GM12892 (cell line): ENCODE measurements at regions not wholly inside any gene's neighbourhood (a gene's known extent, or its start where the extent isn't known, plus 50 kb on each side); places are given as distances from the start of the nearest gene placed in this dataset.

ENCODE experiments used
- DNase-seq: peaks from one replicate; pipeline ENCODE4 v3.0.0; 2011; ENCODE audit not compliant: insufficient read length
- FAIRE-seq: peaks from 2 replicates; lab custom pipeline; 2011; peaks lifted over from hg19 to GRCh38; lab: Jason Lieb, UNC
- POLR2A ChIP-seq: IDR thresholded peaks from 2 replicates; pipeline ENCODE4 v1.6.1; 2011; ENCODE audit warnings: low read depth, low read length, control low read depth
- POLR2AphosphoS5 ChIP-seq: IDR thresholded peaks from 2 replicates; pipeline ENCODE4 v1.6.1; 2011; ENCODE audit warnings: low read depth, low read length, control low read depth
- TAF1 ChIP-seq: IDR thresholded peaks from 2 replicates; pipeline ENCODE4 v1.6.1; 2011; ENCODE audit warnings: low read depth, mild to moderate bottlenecking, control low read depth, low read length, borderline replicate concordance

- FAIRE-seq (no peak), DNase-seq (no peak)
- TF ChIP-seq TAF1, result no peak
- TF ChIP-seq POLR2AphosphoS5, result no peak
- no peak for TF ChIP-seq POLR2A
These were observed 965.8 kb downstream of the NSUN3 start for GRCh38 chr3:95028688-95029087.

GRCh38 chr3:95029644-95030043 is 966.8 kb downstream of the NSUN3 start:
- TF ChIP-seq POLR2A (no peak), TAF1 (no peak), POLR2AphosphoS5 (no peak)
- FAIRE-seq (no peak), DNase-seq (no peak)

GRCh38 chr3:95036526-95037021 is 973.7 kb downstream of the NSUN3 start:
- no peak for TF ChIP-seq POLR2A
- no peak for TF ChIP-seq POLR2AphosphoS5
- TF ChIP-seq TAF1, result no peak
- DNase-seq (no peak), FAIRE-seq (no peak)

- DNase-seq (no peak), FAIRE-seq (no peak)
- TF ChIP-seq POLR2A, result no peak
These were observed 974.2 kb downstream of the NSUN3 start for GRCh38 chr3:95037097-95037496.

GRCh38 chr3:95037927-95038326 is 975.1 kb downstream of the NSUN3 start:
- FAIRE-seq, result no peak
- no peak for DNase-seq
- TF ChIP-seq POLR2AphosphoS5 (no peak), TAF1 (no peak), POLR2A (no peak)

- FAIRE-seq (no peak), DNase-seq (no peak)
- TF ChIP-seq TAF1 (no peak), POLR2AphosphoS5 (no peak), POLR2A (no peak)
These were observed 981.2 kb downstream of the NSUN3 start for GRCh38 chr3:95044101-95044500.

GRCh38 chr3:95048564-95048963 is 985.7 kb downstream of the NSUN3 start:
- no peak for FAIRE-seq
- no peak for DNase-seq
- TF ChIP-seq POLR2A (no peak), TAF1 (no peak)

- no peak for TF ChIP-seq POLR2A
- no peak for TF ChIP-seq TAF1
- no peak for DNase-seq
- FAIRE-seq, result no peak
These were observed 987.0 kb downstream of the NSUN3 start for GRCh38 chr3:95049841-95050240.

- DNase-seq, result no peak
- TF ChIP-seq TAF1, result no peak
- no peak for TF ChIP-seq POLR2AphosphoS5
- TF ChIP-seq POLR2A, result no peak
These were observed 992.4 kb downstream of the NSUN3 start for GRCh38 chr3:95055288-95055687.

GRCh38 chr3:95082191-95082590 is 1019.3 kb downstream of the NSUN3 start:
- no peak for FAIRE-seq
- DNase-seq, result no peak
- TF ChIP-seq POLR2A (no peak), POLR2AphosphoS5 (no peak), TAF1 (no peak)

More at GRCh38 chr3:95055288-95055687, 992.4 kb downstream of the NSUN3 start:
- no peak for FAIRE-seq

GRCh38 chr3:95084738-95085137 is 1021.9 kb downstream of the NSUN3 start:
- DNase-seq, result no peak
- TF ChIP-seq POLR2AphosphoS5, result no peak
- TF ChIP-seq POLR2A, result no peak
- TF ChIP-seq TAF1, result no peak
- no peak for FAIRE-seq

- DNase-seq (no peak), FAIRE-seq (no peak)
- TF ChIP-seq POLR2A (no peak), TAF1 (no peak), POLR2AphosphoS5 (no peak)
These were observed 1025.6 kb downstream of the NSUN3 start for GRCh38 chr3:95088464-95088863.

GRCh38 chr3:95097493-95097892 is 1034.6 kb downstream of the NSUN3 start:
- FAIRE-seq, result no peak
- DNase-seq, result no peak
- TF ChIP-seq TAF1, result no peak
- no peak for TF ChIP-seq POLR2AphosphoS5
- no peak for TF ChIP-seq POLR2A
